Endothelial cell of umbilical vein (primary cell): ENCODE measurements at regions not wholly inside any gene's neighbourhood (a gene's known extent, or its start where the extent isn't known, plus 50 kb on each side); places are given as distances from the start of the nearest gene placed in this dataset.

Source experiments
- BruUV-seq: library from RNA; stranded (reverse); fragments of 400-500 nt; replicated peaks from 2 replicates; lab custom pipeline; 2021; lab: Mats Ljungman, UMichigan
- CTCF ChIA-PET: fragments of 300-600, 350-600 bp; sonication (Branson Sonifier 250); formaldehyde crosslinking; loops from one replicate; lab custom pipeline; 2021; ENCODE audit warnings: antibody characterized with exemption, inconsistent platforms; lab: Charles Lee
- POLR2A ChIA-PET: fragments of 300-600, 350-600 bp; sonication (Branson Sonifier 250); formaldehyde crosslinking; loops from one replicate; lab custom pipeline; 2021; ENCODE audit warnings: antibody characterized with exemption, inconsistent platforms; lab: Charles Lee
- DNase-seq: peaks from one replicate; pipeline ENCODE4 v3.0.0-alpha.2; 2011; ENCODE audit warnings: low read depth, low spot score
- FAIRE-seq: peaks from 2 replicates; lab custom pipeline; 2011; peaks lifted over from hg19 to GRCh38; lab: Jason Lieb, UNC
- H2AFZ ChIP-seq: 2 replicates; pipeline ENCODE4 v1.6.0; 2012; ENCODE audit warnings: low read depth, low read length, control low read depth, inconsistent platforms
- H3K27ac ChIP-seq: 2 replicates; pipeline ENCODE4 v1.5.1; 2011; ENCODE audit warnings: low read depth, mild to moderate bottlenecking, control low read depth, low read length, moderate library complexity; ENCODE audit not compliant: insufficient read depth
- H3K27me3 ChIP-seq, 2 experiments: 2 replicates each; pipeline versions ENCODE4 v1.6.0 to v1.6.1; 2011; ENCODE audit warnings: low read length in 2 of 2, mixed read lengths in 1 of 2; ENCODE audit not compliant: control insufficient read depth in 2 of 2, insufficient read depth in 2 of 2
- H3K36me3 ChIP-seq, 2 experiments: 2 replicates in 1 of 2; 3 replicates in 1 of 2; pipeline ENCODE4 v1.5.1; 2011; ENCODE audit warnings: low read length in 2 of 2, mild to moderate bottlenecking in 1 of 2, moderate library complexity in 1 of 2; ENCODE audit not compliant: control insufficient read depth in 2 of 2, insufficient read depth in 2 of 2; ENCODE audit errors: extremely low read depth in 1 of 2
- H3K4me1 ChIP-seq: 3 replicates; pipeline ENCODE4 v1.5.1; 2011; ENCODE audit warnings: mild to moderate bottlenecking, low read length; ENCODE audit not compliant: control insufficient read depth, insufficient read depth; ENCODE audit errors: extremely low read depth
- H3K4me2 ChIP-seq: 2 replicates; pipeline ENCODE4 v1.6.1; 2011; ENCODE audit warnings: low read length, control low read depth, mixed read lengths; ENCODE audit not compliant: insufficient read depth
- H3K4me3 ChIP-seq, 3 experiments: fragments of 200-600 bp in 1 of 3; sonication (generic), shearing (Covaris generic) in 1 of 3; replicated peaks in 1 of 3; 2 replicates each; pipeline ENCODE4 v1.5.1; 2011 to 2016; ENCODE audit warnings: control low read depth in 3 of 3, low read length in 3 of 3, mild to moderate bottlenecking in 2 of 3, inconsistent platforms in 1 of 3, low read depth in 1 of 3, moderate library complexity in 1 of 3; ENCODE audit not compliant: insufficient read depth in 1 of 3
- H3K79me2 ChIP-seq: 2 replicates; pipeline ENCODE4 v1.6.0; 2012; ENCODE audit warnings: low read length, inconsistent platforms; ENCODE audit not compliant: control insufficient read depth, insufficient read depth
- H3K9ac ChIP-seq: replicated peaks from 2 replicates; pipeline ENCODE3; 2011; ENCODE audit warnings: low read length, control low read depth; ENCODE audit not compliant: insufficient read depth; ENCODE audit errors: extremely low read depth
- H3K9me1 ChIP-seq: replicated peaks from 3 replicates; pipeline ENCODE4 v1.6.0; 2011; ENCODE audit warnings: mild to moderate bottlenecking, low read length; ENCODE audit not compliant: control insufficient read depth, insufficient read depth; ENCODE audit errors: extremely low read depth
- H3K9me3 ChIP-seq: replicated peaks from 2 replicates; pipeline ENCODE4 v1.5.1; 2012; ENCODE audit warnings: low read length, inconsistent platforms; ENCODE audit not compliant: control insufficient read depth, insufficient read depth
- H4K20me1 ChIP-seq: replicated peaks from 2 replicates; pipeline ENCODE3; 2011; ENCODE audit warnings: mild to moderate bottlenecking, low read length; ENCODE audit not compliant: control insufficient read depth, insufficient read depth; ENCODE audit errors: extremely low read depth
- CTCF ChIP-seq, 2 donors: IDR thresholded peaks; 1 replicate in 1 of 2; 2 replicates in 1 of 2; pipeline ENCODE4 v1.5.1; 2011; ENCODE audit warnings: low read length in 2 of 2, mild to moderate bottlenecking in 2 of 2, moderate library complexity in 2 of 2, control low read depth in 1 of 2, inconsistent platforms in 1 of 2, low read depth in 1 of 2; ENCODE audit not compliant: insufficient read depth in 1 of 2; ENCODE audit errors: extremely low read depth in 1 of 2
- EZH2 ChIP-seq: IDR thresholded peaks from 2 replicates; pipeline ENCODE4 v1.6.1; 2012; ENCODE audit warnings: borderline replicate concordance, low read depth, mild to moderate bottlenecking, moderate library complexity, low read length, inconsistent platforms; ENCODE audit not compliant: severe bottlenecking
- FOS ChIP-seq: IDR thresholded peaks from 2 replicates; pipeline ENCODE4 v1.6.1; 2011; ENCODE audit warnings: mild to moderate bottlenecking, low read length, moderate library complexity, borderline replicate concordance; ENCODE audit not compliant: insufficient read depth
- GATA2 ChIP-seq: IDR thresholded peaks from 2 replicates; pipeline ENCODE4 v1.7.0; 2011; ENCODE audit warnings: low read depth, mild to moderate bottlenecking, moderate library complexity, mixed read lengths, low read length; ENCODE audit not compliant: insufficient read length, insufficient read depth
- JUN ChIP-seq: IDR thresholded peaks from 2 replicates; pipeline ENCODE4 v1.6.1; 2011; ENCODE audit warnings: borderline replicate concordance, low read depth; ENCODE audit not compliant: insufficient read length, insufficient read depth
- MAX ChIP-seq: IDR thresholded peaks from 2 replicates; pipeline ENCODE4 v1.6.1; 2011; ENCODE audit not compliant: insufficient read depth, insufficient read length
- MYC ChIP-seq: IDR thresholded peaks from one replicate; pipeline ENCODE4 v1.6.1; 2011; ENCODE audit warnings: mild to moderate bottlenecking, low read depth, low read length
- POLR2A ChIP-seq: IDR thresholded peaks from 2 replicates; pipeline ENCODE4 v1.6.1; 2012; ENCODE audit warnings: low read depth, mild to moderate bottlenecking, control low read depth, low read length
- POLR2AphosphoS5 ChIP-seq: IDR thresholded peaks from 2 replicates; pipeline ENCODE4 v1.6.1; 2012; ENCODE audit warnings: low read depth, mild to moderate bottlenecking, control low read depth, low read length, moderate library complexity; ENCODE audit not compliant: insufficient read depth
- dilution Hi-C: fragments of 300-500 bp; cut with MboI; formaldehyde crosslinking; loops from one replicate; pipeline ENCODE4 v1.15.0; 2019; ENCODE audit warnings: low sequenced_read_pairs; ENCODE audit not compliant: extremely low pct_ligation_motif_present
- intact Hi-C: fragments of 100-400 bp; cut with micrococcal nuclease; formaldehyde crosslinking; loops from one replicate; pipeline ENCODE4 v1.10.0; 2022

GRCh38 chr13:37456506-37456905, 142.1 kb downstream of the POSTN start:
- H3K9me3 ChIP-seq = no peaks in the 10 kb centered on the region
- TF ChIP-seq MYC (no peak), GATA2 (no peak), MAX (no peak), EZH2 (no peak), FOS (no peak), POLR2A (no peak), JUN (no peak), POLR2AphosphoS5 (no peak), CTCF (IDR thresholded peaks at IDR 0.05; ENCODE audit: extremely low read depth in 1 of 2, insufficient read depth in 1 of 2, low read depth in 1 of 2, low read length in 2 of 2) (no peak)
- no peak overlapping the region for H3K4me3 ChIP-seq
- H3K36me3 ChIP-seq = no peaks in the 10 kb centered on the region
- no TSS peak for BruUV-seq
- H3K79me2 ChIP-seq = no peaks in the 10 kb centered on the region
- H3K9ac ChIP-seq = no peak overlapping the region
- FAIRE-seq = no peak
- H3K9me1 ChIP-seq = no peaks in the 10 kb centered on the region
- dilution Hi-C loops = no loop called here
- no peaks in the 10 kb centered on the region for H3K4me1 ChIP-seq
- H2AFZ ChIP-seq = no peak overlapping the region
- H3K27ac ChIP-seq = no peak overlapping the region
- intact Hi-C loops = no loop called here
- H3K4me2 ChIP-seq = no peak overlapping the region
- POLR2A ChIA-PET = no interaction called here
- H4K20me1 ChIP-seq = no peaks in the 10 kb centered on the region
- CTCF ChIA-PET = no interaction called here
- H3K27me3 ChIP-seq = no peaks in the 10 kb centered on the region
- no peak for DNase-seq
